ENCODE measurements at regions not wholly inside any gene's neighbourhood (a gene's known extent, or its start where the extent isn't known, plus 50 kb on each side); places are given as distances from the start of the nearest gene placed in this dataset.
"Not testable (repeated sequence)": the region's sequence is repeated elsewhere in the genome, so short reads cannot be mapped to it uniquely, and the experiment has no call there.

DNA sequence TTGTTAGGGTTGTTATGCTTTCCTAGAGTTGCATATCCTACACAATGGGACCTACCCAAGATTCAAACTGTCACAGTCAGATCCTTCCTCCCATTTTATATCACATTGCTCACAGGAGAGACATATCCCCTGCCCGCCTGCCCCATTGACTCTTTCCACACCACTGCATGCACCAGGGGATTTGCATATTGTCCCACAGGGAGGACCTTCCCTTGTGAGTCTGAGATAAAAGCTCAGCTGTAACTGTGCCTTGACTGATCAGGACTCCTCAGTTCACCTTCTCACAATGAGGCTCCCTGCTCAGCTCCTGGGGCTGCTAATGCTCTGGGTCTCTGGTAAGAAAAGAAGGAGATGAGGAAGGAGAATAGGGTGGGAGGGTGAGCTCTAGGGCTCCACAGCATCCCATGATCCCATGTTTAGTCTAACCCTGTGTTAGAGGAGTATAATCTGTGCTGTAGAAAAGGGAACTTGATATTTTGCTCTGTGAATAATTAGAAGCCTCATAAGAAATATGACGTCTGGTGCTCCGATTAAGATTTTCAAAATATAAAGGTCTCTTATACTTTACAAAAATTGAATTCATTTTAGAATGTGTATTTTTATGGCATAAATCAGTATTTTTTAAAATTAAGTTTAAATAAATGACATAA lies 1268.4 kb downstream of the RPIA start:
- H3K27me3 Mint-ChIP-seq; H3K36me3 Mint-ChIP-seq (ENCODE audit: low read depth); H3K27ac Mint-ChIP-seq; H3K9me3 Mint-ChIP-seq; H3K4me3 Mint-ChIP-seq; H3K4me1 Mint-ChIP-seq (ENCODE audit: low read depth); intact Hi-C loops (cut with micrococcal nuclease): not testable (repeated sequence)

DNA sequence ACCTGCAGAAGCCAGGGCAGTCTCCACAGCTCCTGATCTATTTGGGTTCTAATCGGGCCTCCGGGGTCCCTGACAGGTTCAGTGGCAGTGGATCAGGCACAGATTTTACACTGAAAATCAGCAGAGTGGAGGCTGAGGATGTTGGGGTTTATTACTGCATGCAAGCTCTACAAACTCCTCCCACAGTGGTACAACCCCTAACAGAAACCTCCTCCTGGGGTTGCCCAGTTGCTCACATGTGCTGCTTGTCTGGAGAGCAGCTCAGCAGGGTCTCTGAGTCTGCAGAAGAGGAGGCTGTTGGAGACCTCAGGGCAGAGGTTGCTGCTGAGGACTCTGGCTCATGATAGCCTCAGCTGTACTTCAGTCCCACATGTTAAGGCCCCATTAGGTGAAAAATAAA lies 1269.1 kb downstream of the RPIA start:
- H3K36me3 Mint-ChIP-seq (ENCODE audit: low read depth); intact Hi-C loops (cut with micrococcal nuclease); H3K4me1 Mint-ChIP-seq (ENCODE audit: low read depth); H3K27me3 Mint-ChIP-seq; H3K9me3 Mint-ChIP-seq; H3K4me3 Mint-ChIP-seq; H3K27ac Mint-ChIP-seq: not testable (repeated sequence)

DNA sequence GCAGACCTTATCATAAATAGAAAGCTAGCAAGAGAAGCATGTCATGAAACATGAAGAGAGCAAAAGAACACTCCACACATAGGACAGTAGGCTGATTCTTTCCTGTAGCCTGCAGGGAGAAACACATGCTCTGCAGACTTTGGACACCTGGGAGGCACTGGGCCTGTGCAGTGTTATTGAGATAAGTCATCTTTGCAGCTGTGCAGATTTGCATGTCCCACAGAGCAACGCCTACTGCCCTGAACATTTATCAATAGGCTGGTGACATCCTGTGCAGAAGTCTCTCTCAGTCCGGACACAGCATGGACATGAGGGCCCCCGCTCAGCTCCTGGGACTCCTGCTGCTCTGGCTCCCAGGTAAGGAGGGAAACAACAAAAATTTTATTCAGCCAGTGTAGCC lies 1277.1 kb downstream of the RPIA start:
- H3K4me3 Mint-ChIP-seq; H3K27ac Mint-ChIP-seq; H3K27me3 Mint-ChIP-seq; H3K36me3 Mint-ChIP-seq (ENCODE audit: low read depth); H3K4me1 Mint-ChIP-seq (ENCODE audit: low read depth); intact Hi-C loops (cut with micrococcal nuclease); H3K9me3 Mint-ChIP-seq: not testable (repeated sequence)

DNA sequence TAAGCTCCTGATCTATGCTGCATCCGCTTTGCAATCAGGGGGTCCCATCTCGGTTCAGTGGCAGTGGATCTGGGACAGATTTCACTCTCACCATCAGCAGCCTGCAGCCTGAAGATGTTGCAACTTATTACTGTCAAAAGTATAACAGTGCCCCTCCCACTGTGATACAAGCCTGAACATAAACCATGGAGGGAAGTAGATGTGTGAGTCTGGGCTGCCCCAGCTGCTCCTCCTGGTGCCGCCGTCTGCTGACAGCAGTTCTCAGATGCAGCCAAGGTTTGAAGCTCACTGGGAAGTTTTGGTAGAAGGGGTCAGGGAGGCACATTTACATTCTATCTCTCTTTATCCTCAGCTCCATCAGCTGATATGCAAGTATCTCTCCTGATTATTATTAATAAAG lies 1277.7 kb downstream of the RPIA start:
- H3K4me1 Mint-ChIP-seq (ENCODE audit: low read depth); H3K27ac Mint-ChIP-seq; H3K4me3 Mint-ChIP-seq; intact Hi-C loops (cut with micrococcal nuclease); H3K27me3 Mint-ChIP-seq; H3K9me3 Mint-ChIP-seq; H3K36me3 Mint-ChIP-seq (ENCODE audit: low read depth): not testable (repeated sequence)

DNA sequence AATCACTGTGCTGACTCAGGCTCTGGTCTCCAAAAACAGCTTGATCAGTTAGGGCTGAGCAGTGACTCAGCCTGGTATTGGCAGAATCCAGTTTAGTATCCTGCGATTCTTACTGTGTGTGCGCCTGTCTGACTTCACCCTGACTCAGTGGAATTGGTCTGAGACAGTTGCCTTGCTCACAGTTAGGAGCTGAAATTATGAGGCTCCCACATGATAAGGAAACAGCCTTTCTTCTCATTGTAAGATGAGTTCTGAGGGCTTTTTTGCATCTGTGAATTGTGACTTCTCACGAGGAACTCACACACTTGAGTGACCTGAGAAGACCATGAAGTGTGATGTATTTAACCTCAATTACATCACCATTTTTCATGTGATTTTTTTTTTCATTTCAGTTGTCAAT lies 1282.4 kb downstream of the RPIA start:
- H3K4me3 Mint-ChIP-seq; intact Hi-C loops (cut with micrococcal nuclease); H3K27ac Mint-ChIP-seq; H3K27me3 Mint-ChIP-seq; H3K4me1 Mint-ChIP-seq (ENCODE audit: low read depth); H3K36me3 Mint-ChIP-seq (ENCODE audit: low read depth); H3K9me3 Mint-ChIP-seq: not testable (repeated sequence)

DNA sequence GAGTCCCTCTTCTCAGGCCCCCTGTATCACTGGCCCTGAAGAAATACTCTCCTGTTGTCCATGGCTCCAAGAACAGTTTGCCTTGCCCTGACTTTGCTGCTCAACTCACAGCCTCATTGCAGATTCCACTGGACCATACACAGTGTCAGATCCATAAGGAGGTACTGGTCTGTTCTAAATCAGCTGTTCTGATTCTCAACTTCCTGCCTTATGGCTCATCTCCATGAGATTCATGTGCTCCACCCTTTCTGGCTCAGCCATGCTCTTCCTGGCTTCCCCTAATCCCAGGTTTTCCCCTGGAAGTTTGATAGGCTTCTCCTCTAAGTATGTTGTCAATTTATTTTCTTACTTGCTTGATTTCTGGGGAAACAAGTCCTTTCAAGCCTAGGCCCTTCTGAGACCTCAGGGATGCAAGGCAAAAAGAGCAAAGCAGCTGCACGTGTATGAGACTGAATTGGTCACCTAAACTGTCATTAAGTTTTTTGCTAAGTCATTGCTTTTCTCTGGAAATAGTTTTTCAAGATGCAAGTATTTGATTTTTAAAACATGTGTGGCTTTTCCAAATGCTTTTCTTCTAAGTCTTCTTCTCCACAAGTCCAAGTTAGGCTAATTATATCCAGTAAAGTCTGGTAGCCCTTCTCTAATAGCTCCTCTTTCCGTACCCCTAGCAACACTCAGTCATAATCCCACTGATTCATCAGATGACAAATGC lies 1288.5 kb downstream of the RPIA start:
- H3K9me3 Mint-ChIP-seq; intact Hi-C loops (cut with micrococcal nuclease); H3K4me1 Mint-ChIP-seq (ENCODE audit: low read depth); H3K36me3 Mint-ChIP-seq (ENCODE audit: low read depth); H3K27ac Mint-ChIP-seq; H3K4me3 Mint-ChIP-seq; H3K27me3 Mint-ChIP-seq: not testable (repeated sequence)

DNA sequence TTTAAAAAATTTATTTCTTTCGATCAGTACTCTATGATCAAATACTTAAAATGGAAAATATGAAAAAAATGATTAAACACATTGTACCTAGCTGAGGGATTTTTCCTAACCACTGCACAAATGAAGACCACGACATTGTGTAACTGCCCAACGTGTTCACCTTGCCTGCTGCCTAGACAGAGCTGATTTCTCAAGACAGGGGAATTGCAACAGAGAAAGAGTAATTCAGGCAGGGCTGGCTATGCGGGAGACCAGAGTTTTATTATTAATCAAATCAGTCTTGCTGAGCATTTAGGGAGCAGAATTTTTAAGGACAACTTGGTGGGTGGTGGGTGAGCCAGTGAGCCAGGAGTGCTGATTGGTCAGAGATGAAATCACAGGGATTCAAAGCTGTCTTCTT lies 1290.8 kb downstream of the RPIA start:
- H3K4me3 Mint-ChIP-seq; H3K27me3 Mint-ChIP-seq; H3K4me1 Mint-ChIP-seq (ENCODE audit: low read depth); intact Hi-C loops (cut with micrococcal nuclease); H3K27ac Mint-ChIP-seq; H3K9me3 Mint-ChIP-seq; H3K36me3 Mint-ChIP-seq (ENCODE audit: low read depth): not testable (repeated sequence)

DNA sequence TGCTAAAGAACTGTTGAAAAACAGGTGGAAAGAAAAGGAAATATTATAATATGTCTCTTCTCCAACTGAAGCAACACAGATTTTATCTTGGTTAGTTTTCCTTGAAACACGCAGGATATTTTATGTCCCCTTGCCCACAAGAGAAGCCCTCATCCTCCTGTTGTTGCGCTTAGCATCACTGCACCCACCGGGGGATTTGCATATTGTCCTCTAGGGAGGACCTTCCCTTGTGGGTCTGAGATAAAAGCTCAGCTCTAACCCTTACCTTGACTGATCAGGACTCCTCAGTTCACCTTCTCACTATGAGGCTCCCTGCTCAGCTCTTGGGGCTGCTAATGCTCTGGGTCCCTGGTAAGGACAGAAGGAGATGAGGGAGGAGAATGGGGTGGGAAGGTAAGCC lies 1294.2 kb downstream of the RPIA start:
- H3K27ac Mint-ChIP-seq; H3K4me3 Mint-ChIP-seq; H3K9me3 Mint-ChIP-seq; H3K4me1 Mint-ChIP-seq (ENCODE audit: low read depth); H3K27me3 Mint-ChIP-seq; intact Hi-C loops (cut with micrococcal nuclease); H3K36me3 Mint-ChIP-seq (ENCODE audit: low read depth): not testable (repeated sequence)

DNA sequence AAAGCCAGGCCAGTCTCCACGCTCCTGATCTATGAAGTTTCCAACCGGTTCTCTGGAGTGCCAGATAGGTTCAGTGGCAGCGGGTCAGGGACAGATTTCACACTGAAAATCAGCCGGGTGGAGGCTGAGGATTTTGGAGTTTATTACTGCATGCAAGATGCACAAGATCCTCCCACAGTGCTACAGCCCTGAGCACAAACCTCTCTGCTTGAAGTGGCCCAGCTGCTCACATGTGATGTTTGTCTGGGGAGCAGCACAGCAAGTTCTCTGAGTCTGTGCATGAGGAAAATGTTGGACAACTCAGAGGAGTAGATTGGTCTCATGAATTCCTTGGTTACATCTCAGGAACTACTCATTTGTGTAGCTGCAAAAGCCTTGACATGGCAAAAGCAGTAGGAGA lies 1295.1 kb downstream of the RPIA start:
- H3K36me3 Mint-ChIP-seq (ENCODE audit: low read depth); H3K27ac Mint-ChIP-seq; intact Hi-C loops (cut with micrococcal nuclease); H3K4me1 Mint-ChIP-seq (ENCODE audit: low read depth); H3K27me3 Mint-ChIP-seq; H3K4me3 Mint-ChIP-seq; H3K9me3 Mint-ChIP-seq: not testable (repeated sequence)

DNA sequence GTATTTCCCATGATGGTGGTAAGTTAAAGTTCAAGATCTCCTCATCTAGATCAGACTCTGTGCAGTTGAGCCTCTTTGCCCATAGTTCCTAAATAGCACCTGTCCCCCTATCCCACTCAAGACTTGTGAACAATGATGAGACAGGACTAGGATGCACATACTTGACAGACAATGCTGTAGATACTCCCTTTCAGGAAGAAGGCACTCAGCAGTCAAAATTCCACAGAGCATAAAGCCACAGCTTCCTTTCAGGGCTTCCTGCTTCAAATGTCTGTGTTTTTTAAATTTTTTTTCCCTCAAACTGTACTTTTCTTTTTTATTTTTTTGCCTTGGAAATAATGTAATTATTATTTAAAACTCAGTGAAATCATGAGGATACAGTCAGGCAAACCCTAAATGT lies 1305.3 kb downstream of the RPIA start:
- H3K27ac Mint-ChIP-seq; H3K4me3 Mint-ChIP-seq; H3K27me3 Mint-ChIP-seq; H3K36me3 Mint-ChIP-seq (ENCODE audit: low read depth); H3K9me3 Mint-ChIP-seq; intact Hi-C loops (cut with micrococcal nuclease); H3K4me1 Mint-ChIP-seq (ENCODE audit: low read depth): not testable (repeated sequence)

DNA sequence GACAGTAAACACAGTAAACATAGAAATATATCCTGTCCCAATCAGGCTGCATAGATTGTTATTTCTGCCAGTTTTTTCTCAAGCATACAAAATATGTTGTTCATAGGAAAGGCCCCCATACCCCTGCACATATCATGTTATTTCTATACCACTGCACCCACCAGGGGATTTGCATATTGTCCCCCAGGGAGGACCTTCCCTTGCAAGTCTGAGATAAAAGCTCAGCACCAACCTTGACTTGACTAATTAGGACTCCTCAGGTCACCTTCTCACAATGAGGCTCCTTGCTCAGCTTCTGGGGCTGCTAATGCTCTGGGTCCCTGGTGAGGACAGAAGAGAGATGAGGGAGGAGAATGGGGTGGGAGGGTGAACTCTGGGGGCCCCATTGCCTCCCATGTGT lies 1313.1 kb downstream of the RPIA start:
- H3K27me3 Mint-ChIP-seq; H3K9me3 Mint-ChIP-seq; H3K4me1 Mint-ChIP-seq (ENCODE audit: low read depth); H3K36me3 Mint-ChIP-seq (ENCODE audit: low read depth); H3K27ac Mint-ChIP-seq; H3K4me3 Mint-ChIP-seq; intact Hi-C loops (cut with micrococcal nuclease): not testable (repeated sequence)

DNA sequence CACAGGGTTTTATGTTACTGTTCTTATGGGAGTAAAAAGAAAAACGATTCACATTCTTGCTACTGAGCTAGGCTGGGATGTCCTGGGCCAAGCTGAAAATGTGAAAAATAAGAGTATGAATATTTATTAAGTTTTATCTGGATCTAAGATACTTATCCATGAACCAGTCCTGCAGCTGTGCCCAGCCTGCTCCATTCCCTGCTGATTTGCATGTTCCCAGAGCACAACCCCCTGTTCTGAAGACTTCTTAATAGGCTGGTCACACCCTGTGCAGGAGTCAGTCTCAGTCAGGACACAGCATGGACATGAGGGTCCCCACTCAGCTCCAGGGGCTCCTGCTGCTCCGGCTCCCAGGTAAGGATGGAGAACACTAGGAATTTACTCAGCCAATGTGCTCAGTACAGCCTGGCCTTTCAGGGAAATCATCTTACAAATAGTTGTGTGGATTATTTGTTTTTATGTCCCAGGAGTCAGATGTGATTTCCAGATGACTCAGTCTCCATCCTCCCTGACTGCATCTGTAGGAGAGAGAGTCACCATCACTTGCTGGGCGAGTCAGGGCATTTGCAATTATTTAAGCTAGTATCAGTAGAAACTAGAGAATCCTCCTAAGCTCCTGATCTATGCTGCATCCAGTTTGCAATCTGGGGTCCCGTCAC lies 1319.1 kb downstream of the RPIA start:
- H3K27me3 Mint-ChIP-seq; H3K4me1 Mint-ChIP-seq (ENCODE audit: low read depth); H3K36me3 Mint-ChIP-seq (ENCODE audit: low read depth); H3K4me3 Mint-ChIP-seq; H3K27ac Mint-ChIP-seq; H3K9me3 Mint-ChIP-seq; intact Hi-C loops (cut with micrococcal nuclease): not testable (repeated sequence)

DNA sequence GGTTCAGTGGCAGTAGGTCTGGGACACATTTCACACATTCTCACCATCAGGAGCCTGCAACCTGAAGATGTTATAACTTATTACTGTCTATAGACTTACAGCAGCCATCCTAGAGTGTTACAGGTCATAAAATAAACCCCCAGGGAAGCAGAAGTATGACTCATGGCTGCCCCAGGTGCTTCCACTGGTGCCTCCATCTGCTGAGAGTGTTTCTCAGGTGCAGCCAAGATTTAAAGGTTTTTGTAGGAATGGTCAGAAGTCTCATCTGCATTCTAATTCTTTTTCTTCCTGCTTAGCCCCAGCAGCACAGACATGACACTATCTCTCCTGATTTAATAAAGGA lies 1319.6 kb downstream of the RPIA start:
- H3K27me3 Mint-ChIP-seq; H3K36me3 Mint-ChIP-seq (ENCODE audit: low read depth); H3K4me1 Mint-ChIP-seq (ENCODE audit: low read depth); H3K27ac Mint-ChIP-seq; intact Hi-C loops (cut with micrococcal nuclease); H3K9me3 Mint-ChIP-seq; H3K4me3 Mint-ChIP-seq: not testable (repeated sequence)

DNA sequence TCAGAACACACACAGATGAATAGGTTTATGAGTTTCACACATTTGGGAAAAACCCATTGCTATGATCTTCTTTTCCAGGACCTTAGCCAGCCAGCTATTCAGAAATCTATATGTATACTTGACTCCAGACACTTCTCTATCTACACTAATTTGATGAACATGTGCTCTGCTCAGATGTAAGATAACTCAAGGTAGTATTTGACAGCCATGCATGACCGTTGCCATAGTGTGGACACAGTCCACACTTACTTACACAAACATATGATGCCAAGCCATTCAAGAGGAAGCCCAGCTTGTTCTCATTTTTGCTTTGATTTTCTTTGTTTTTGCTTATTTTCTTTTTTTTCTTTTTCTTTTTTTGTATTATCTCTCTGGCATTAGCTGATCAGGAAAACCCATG lies 1328.4 kb downstream of the RPIA start:
- intact Hi-C loops (cut with micrococcal nuclease); H3K27ac Mint-ChIP-seq; H3K36me3 Mint-ChIP-seq (ENCODE audit: low read depth); H3K27me3 Mint-ChIP-seq; H3K9me3 Mint-ChIP-seq; H3K4me3 Mint-ChIP-seq; H3K4me1 Mint-ChIP-seq (ENCODE audit: low read depth): not testable (repeated sequence)

DNA sequence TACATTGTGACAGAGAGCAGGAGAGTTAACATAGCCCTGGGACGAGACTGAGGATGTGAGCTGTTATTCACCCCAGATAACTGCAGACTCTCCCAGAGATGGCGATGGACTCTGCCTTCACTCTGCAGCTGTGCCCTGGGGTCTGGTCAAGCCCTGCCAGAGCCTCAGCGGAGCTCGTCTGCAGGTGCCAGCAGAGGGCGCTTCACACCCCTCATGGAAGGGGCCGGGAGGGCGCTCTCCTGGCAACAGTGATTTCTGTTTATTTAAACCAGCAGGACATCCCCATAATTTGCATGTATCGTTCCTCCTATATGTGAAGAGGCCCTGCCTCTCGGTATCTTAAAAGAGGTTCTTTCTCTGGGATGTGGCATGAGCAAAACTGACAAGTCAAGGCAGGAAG lies 1329.8 kb downstream of the RPIA start:
- intact Hi-C loops (cut with micrococcal nuclease) = not testable (repeated sequence)

More for the DNA sequence above, 1329.8 kb downstream of the RPIA start:
- not testable (repeated sequence) for H3K9me3 Mint-ChIP-seq; H3K27me3 Mint-ChIP-seq; H3K4me1 Mint-ChIP-seq (ENCODE audit: low read depth); H3K36me3 Mint-ChIP-seq (ENCODE audit: low read depth); H3K4me3 Mint-ChIP-seq; H3K27ac Mint-ChIP-seq

Data from dendritic cell treated with granulocyte-macrophage colony-stimulating factor and Interleukin-4, amounts not matched to agents 40 ng/mL and 50 ng/mL, for 4 days (primary cell).